ENCODE measurements at regions not wholly inside any gene's neighbourhood (a gene's known extent, or its start where the extent isn't known, plus 50 kb on each side); places are given as distances from the start of the nearest gene placed in this dataset.

DNA sequence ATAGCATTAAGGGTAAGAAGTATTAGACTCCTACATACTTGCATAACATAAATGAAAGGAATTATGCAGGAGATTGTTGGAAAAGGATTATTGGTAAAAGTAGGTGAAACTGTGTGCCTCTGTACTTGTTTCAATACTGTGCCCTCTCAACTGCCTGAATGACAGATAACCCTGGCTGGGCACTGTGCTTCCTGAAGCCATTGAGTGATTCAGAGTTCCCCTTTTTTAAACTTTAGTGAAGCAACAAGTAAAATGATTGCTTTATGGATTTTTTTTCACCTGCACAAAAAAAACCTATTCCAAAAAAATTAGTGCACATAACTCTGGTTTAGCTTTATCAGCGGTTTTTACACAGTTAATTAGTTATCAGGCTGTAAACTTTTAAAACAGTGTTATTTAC lies 204.8 kb downstream of the TRAM1L1 start:
- no peak for DNase-seq (ENCODE audit: low spot score)
- TF ChIP-seq, protein P1, sequence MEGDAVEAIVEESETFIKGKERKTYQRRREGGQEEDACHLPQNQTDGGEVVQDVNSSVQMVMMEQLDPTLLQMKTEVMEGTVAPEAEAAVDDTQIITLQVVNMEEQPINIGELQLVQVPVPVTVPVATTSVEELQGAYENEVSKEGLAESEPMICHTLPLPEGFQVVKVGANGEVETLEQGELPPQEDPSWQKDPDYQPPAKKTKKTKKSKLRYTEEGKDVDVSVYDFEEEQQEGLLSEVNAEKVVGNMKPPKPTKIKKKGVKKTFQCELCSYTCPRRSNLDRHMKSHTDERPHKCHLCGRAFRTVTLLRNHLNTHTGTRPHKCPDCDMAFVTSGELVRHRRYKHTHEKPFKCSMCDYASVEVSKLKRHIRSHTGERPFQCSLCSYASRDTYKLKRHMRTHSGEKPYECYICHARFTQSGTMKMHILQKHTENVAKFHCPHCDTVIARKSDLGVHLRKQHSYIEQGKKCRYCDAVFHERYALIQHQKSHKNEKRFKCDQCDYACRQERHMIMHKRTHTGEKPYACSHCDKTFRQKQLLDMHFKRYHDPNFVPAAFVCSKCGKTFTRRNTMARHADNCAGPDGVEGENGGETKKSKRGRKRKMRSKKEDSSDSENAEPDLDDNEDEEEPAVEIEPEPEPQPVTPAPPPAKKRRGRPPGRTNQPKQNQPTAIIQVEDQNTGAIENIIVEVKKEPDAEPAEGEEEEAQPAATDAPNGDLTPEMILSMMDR (IDR thresholded peaks at IDR 0.05; ENCODE audit: borderline replicate concordance, control extremely low read depth, extremely low read depth, insufficient read depth, missing control alignments) = no peak
- in situ Hi-C loops (cut with MboI; ENCODE audit: low sequenced_read_pairs, unreplicated experiment) = no loop called here

DNA sequence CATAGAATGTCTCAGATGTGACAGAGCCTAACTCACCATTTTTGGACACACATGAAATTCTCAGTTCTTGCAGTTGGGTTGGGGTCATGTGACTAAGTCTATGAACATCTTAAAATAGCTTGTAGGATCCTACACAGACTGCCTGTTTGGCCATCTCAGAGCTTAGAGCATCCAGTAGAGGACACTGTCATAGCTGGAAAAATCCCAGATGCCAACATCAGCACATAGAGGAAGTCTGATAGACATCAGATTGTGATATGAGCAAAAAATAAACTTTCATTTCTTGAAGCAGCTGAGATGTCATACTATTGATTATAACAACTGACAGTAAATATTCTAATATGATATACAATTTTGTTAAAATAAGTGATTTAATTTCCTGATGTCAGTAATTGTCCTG lies 207.1 kb downstream of the TRAM1L1 start:
- TF ChIP-seq, protein P1 (IDR thresholded peaks at IDR 0.05; ENCODE audit: borderline replicate concordance, control extremely low read depth, extremely low read depth, insufficient read depth, missing control alignments) = no peak
- in situ Hi-C loops (cut with MboI; ENCODE audit: low sequenced_read_pairs, unreplicated experiment) = no loop called here

DNA sequence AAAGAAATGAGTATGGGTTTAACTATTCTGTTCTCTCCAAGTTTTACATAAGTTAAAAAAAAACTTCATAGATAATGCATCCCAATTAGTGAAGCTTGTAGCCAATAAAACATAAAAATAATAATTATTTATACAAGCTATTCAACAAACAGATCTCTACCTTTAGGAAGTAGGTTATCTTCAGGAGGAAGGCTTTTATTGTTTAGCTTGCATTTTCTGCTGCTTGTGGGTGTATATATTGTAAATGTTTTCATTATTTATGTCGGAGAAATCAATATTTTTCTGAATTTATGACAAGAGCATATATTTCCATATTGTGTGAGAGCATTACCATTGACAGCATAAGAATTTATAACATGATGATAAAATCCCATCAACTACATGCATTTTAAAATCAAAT lies 208.3 kb downstream of the TRAM1L1 start:
- in situ Hi-C loops (cut with MboI; ENCODE audit: low sequenced_read_pairs, unreplicated experiment) = no loop called here
- TF ChIP-seq, protein P1 (IDR thresholded peaks at IDR 0.05; ENCODE audit: borderline replicate concordance, control extremely low read depth, extremely low read depth, insufficient read depth, missing control alignments) = no peak
- no peak for DNase-seq (ENCODE audit: low spot score)

More for the DNA sequence above, 207.1 kb downstream of the TRAM1L1 start:
- DNase-seq (ENCODE audit: low spot score) = no peak

DNA sequence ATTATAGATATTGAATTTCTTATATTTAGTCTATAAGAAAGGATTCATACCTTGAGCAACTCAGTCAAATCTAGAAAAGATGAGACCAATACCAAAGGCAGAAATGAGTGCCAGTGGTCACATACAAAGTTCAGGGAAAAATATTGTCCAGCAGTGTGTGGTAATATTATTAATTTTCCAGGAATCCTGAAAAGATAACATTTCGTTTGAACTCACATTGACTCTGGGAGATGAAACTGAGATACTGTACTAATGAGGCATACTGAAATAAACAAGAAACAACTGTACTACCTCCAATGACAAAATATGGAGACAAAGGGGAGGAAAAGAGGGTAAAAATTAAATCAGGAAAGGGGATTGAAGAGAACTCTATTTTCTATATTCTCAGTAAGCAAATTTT lies 212.4 kb downstream of the TRAM1L1 start:
- TF ChIP-seq, protein P1 (IDR thresholded peaks at IDR 0.05; ENCODE audit: borderline replicate concordance, control extremely low read depth, extremely low read depth, insufficient read depth, missing control alignments) = no peak
- no peak for DNase-seq (ENCODE audit: low spot score)
- in situ Hi-C loops (cut with MboI; ENCODE audit: low sequenced_read_pairs, unreplicated experiment) = no loop called here

DNA sequence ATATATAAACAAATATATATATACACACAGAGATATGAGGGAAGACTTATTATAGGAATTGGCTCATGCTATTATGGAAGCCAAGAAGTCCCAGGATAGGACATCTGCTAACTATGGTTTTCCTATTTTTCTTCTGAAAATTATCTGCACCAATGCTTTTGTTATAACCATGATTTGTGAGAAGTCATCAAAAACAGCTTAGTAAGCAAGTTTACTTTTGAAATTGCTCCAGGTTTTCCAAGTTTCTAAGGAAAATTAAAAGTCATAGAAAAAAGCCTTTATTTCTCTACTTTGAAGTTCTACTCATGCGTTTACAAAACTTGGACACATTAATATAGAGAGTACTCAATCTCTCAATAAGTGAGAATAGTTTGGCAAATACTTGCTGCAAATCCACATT lies 213.1 kb downstream of the TRAM1L1 start:
- TF ChIP-seq, protein P1 (IDR thresholded peaks at IDR 0.05; ENCODE audit: borderline replicate concordance, control extremely low read depth, extremely low read depth, insufficient read depth, missing control alignments) = no peak
- in situ Hi-C loops (cut with MboI; ENCODE audit: low sequenced_read_pairs, unreplicated experiment) = no loop called here
- no peak for DNase-seq (ENCODE audit: low spot score)

DNA sequence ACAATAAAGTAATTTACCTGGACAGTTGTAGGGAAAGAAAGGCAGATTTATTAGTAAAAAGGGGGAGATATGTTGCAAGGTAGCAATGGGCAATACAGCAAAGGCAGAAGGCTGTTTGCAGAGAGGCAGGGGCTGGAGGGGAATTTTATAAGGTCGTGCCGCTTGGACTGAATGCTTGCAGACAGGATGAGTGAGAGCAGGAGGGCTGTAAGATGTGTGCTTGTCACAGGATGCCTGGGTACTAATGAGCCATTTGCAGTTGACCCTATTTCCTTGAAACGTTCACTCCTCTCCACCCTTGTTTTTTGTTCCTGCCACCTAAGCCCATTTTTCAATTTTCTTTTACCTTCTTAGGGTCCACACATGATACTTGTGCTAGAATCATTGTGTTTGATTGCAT lies 214.7 kb downstream of the TRAM1L1 start:
- DNase-seq (ENCODE audit: low spot score) = no peak
- TF ChIP-seq, protein P1 (IDR thresholded peaks at IDR 0.05; ENCODE audit: borderline replicate concordance, control extremely low read depth, extremely low read depth, insufficient read depth, missing control alignments) = no peak
- in situ Hi-C loops (cut with MboI; ENCODE audit: low sequenced_read_pairs, unreplicated experiment) = no loop called here

DNA sequence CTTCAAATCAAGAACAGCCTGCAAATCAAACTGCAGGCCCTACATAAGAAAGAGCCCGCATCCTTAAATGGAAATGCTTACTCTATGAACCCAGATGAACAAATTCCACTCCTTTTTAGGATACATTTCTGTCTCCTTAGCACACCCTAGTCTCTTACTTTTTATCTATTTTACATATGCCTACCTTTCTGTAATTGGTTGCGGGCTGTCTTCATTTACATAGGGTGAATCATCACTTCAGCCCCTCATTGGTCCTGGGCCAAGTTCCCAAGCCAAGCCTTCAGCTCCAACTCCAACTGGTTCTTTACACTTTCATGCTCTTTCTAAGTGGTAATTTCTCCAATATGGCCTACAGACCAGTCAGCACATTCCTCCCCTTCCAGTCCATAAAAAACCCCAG lies 219.3 kb downstream of the TRAM1L1 start:
- no peak for DNase-seq (ENCODE audit: low spot score)
- in situ Hi-C loops (cut with MboI; ENCODE audit: low sequenced_read_pairs, unreplicated experiment) = no loop called here
- TF ChIP-seq, protein P1 (IDR thresholded peaks at IDR 0.05; ENCODE audit: borderline replicate concordance, control extremely low read depth, extremely low read depth, insufficient read depth, missing control alignments) = no peak
